ENCODE measurements at regions not wholly inside any gene's neighbourhood (a gene's known extent, or its start where the extent isn't known, plus 50 kb on each side); places are given as distances from the start of the nearest gene placed in this dataset.

- Mint-ChIP-seq H3K9me3 (peaks cover 4% of the 10 kb centered on the region), H3K4me1 (no peaks in the 10 kb centered on the region), H3K36me3 (ENCODE audit: low read depth) (no peaks in the 10 kb centered on the region), H3K4me3 (no peak overlapping the region), H3K27ac (no peak overlapping the region), H3K27me3 (no peaks in the 10 kb centered on the region)
- no peak for ATAC-seq
- no peak for DNase-seq
Observed at GRCh38 chr6:21887231-21888185, 294.0 kb downstream of the SOX4 start.

- H3K9me3 Mint-ChIP-seq, result no peaks in the 10 kb centered on the region
- H3K27ac Mint-ChIP-seq, result no peak overlapping the region
- no peaks in the 10 kb centered on the region for H3K4me1 Mint-ChIP-seq
- ATAC-seq (no peak), DNase-seq (no peak)
- H3K27me3 Mint-ChIP-seq, result no peaks in the 10 kb centered on the region
- H3K36me3 Mint-ChIP-seq (ENCODE audit: low read depth), result no peaks in the 10 kb centered on the region
- H3K4me3 Mint-ChIP-seq, result no peak overlapping the region
Observed at GRCh38 chr6:21891080-21891479, 297.5 kb downstream of the SOX4 start.

GRCh38 chr6:21893793-21894192, 300.2 kb downstream of the SOX4 start:
- no peak for DNase-seq
- no peak overlapping the region for H3K4me3 Mint-ChIP-seq
- no peaks in the 10 kb centered on the region for H3K27me3 Mint-ChIP-seq
- no peaks in the 10 kb centered on the region for H3K9me3 Mint-ChIP-seq
- no peaks in the 10 kb centered on the region for H3K4me1 Mint-ChIP-seq
- H3K27ac Mint-ChIP-seq, result no peak overlapping the region
- ATAC-seq, result no peak
- no peaks in the 10 kb centered on the region for H3K36me3 Mint-ChIP-seq (ENCODE audit: low read depth)

DNA sequence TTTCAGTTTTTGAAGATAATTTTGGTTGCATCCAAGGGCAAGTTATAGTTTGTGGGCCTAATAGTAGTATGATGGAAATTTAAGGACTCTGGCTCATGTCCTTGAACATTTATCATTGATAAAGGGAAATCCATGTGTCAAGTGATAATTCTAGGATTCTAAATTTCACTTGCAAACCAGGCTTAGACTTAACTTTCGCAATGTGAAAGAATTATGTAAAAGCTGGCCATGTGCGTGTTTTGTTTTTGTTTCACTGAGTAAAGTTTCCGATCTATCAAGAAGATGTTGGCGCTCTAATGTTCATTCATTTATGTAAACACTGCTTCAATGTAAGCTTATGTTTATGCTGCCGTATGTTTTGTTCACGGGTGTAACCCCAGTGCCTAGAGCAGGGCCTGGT, 302.0 kb downstream of the SOX4 start:
- H3K27me3 Mint-ChIP-seq, result no peaks in the 10 kb centered on the region
- no peaks in the 10 kb centered on the region for H3K9me3 Mint-ChIP-seq
- H3K4me1 Mint-ChIP-seq, result no peaks in the 10 kb centered on the region
- no peaks in the 10 kb centered on the region for H3K36me3 Mint-ChIP-seq (ENCODE audit: low read depth)
- ATAC-seq, result no peak
- DNase-seq, result no peak
- H3K27ac Mint-ChIP-seq, result no peak overlapping the region
- no peak overlapping the region for H3K4me3 Mint-ChIP-seq

DNA sequence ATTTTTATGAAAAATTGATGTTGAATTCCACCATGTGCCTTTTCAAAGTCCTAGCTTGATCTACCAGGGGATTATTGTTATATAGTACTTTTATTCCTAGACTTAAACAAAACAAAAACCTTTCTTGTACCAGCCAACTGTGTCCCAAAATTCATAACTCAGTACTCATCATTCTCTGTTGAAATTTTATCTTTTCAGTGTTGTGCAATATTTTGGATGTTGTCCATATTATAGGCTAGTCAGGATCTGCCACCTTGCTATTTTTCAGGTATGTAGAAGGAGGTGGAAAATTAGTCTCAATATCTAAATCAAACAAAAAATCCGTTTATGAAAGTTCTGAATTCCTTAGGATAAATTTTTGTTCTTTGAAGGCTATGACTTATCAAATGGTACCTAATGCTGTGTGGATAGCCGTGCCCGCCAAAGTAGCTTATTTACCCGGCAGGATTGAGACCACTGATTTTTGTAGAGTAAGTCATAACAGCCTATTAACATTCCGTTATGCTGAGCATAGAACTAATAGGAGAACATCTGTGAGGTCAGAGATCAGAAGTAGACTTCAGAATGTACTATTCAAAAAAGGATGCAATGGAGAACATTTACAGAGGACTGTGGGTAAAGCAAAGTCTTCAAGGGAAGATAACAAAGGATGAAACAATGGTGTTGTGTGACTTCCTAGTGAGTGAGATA, 304.7 kb downstream of the SOX4 start:
- no peak overlapping the region for H3K4me3 Mint-ChIP-seq
- no peaks in the 10 kb centered on the region for H3K4me1 Mint-ChIP-seq
- ATAC-seq (no peak), DNase-seq (no peak)
- H3K27ac Mint-ChIP-seq, result no peak overlapping the region
- H3K27me3 Mint-ChIP-seq, result no peaks in the 10 kb centered on the region
- H3K36me3 Mint-ChIP-seq (ENCODE audit: low read depth), result no peaks in the 10 kb centered on the region
- H3K9me3 Mint-ChIP-seq, result no peaks in the 10 kb centered on the region

DNA sequence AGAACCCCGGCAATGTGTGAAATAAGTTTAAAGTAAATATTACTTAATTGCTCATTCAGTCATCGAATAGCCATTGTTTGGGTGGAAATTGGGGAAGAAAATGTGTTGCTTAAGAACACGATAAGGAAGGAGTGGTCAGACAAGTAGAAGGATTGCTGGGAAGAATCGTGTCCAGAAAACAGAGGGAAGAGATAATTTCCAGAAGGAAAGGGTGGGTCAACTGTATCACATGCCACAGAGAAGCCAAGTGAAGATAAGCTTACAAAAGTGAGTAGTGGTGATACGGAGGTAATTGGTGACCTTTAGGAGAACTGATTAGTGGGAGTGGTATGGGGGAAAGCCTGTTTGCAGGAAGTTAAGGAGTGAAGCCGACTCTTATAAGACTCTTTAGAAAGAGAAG, 306.2 kb downstream of the SOX4 start:
- DNase-seq (no peak), ATAC-seq (no peak)
- no peaks in the 10 kb centered on the region for H3K27me3 Mint-ChIP-seq
- H3K27ac Mint-ChIP-seq, result no peak overlapping the region
- no peaks in the 10 kb centered on the region for H3K36me3 Mint-ChIP-seq (ENCODE audit: low read depth)
- H3K4me1 Mint-ChIP-seq, result no peaks in the 10 kb centered on the region
- H3K9me3 Mint-ChIP-seq, result no peaks in the 10 kb centered on the region
- H3K4me3 Mint-ChIP-seq, result no peak overlapping the region

DNA sequence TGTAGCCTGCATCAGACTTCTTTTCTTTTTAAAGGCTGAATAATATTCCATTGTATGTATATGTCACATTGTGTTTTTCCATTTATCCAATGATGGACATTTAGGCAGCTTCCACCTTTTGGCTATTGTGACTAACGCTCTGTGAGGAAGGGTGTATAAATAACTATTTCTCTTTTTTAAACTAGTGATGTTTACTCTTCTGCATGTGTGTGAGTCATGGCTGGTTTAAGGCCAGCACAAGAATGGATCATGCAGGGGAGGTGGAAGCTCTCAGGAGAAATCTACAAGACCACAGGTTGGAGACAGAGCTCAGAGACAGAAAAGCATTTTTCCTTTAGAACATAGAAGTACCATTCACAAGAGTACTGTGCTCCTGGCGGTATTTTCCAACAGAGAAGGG, 307.2 kb downstream of the SOX4 start:
- no peaks in the 10 kb centered on the region for H3K27me3 Mint-ChIP-seq
- DNase-seq (no peak), ATAC-seq (no peak)
- no peak overlapping the region for H3K27ac Mint-ChIP-seq
- no peaks in the 10 kb centered on the region for H3K36me3 Mint-ChIP-seq (ENCODE audit: low read depth)
- no peak overlapping the region for H3K4me3 Mint-ChIP-seq
- no peaks in the 10 kb centered on the region for H3K9me3 Mint-ChIP-seq
- no peaks in the 10 kb centered on the region for H3K4me1 Mint-ChIP-seq

DNA sequence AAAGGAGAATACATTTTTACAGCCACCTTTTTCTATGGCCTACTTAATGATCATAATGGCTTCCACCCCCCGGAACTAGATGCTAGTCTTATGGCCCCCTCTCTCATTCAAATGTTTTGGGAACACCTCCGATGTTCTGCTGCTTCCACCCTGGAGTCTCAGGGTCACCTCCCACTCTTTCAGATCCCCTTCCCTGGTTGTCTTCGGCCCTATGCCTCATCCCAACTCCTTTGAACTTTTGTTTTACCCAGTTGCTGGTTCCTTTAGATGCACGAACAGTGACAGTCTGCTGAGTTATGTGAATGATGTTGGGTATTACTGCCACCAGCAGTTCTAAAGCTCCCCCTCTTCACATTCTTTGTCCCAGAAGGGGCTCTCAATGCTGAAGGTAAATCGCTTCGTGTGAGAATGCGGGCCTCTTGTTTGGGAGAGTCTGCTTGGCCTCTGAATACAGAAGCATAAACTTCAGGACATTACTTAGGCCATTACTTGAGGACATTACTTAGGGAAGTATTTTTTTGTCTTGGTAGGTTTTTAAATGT, 309.1 kb downstream of the SOX4 start:
- Mint-ChIP-seq H3K9me3 (no peaks in the 10 kb centered on the region), H3K4me1 (no peaks in the 10 kb centered on the region), H3K36me3 (ENCODE audit: low read depth) (no peaks in the 10 kb centered on the region), H3K27ac (no peak overlapping the region), H3K27me3 (no peaks in the 10 kb centered on the region), H3K4me3 (no peak overlapping the region)
- no peak for DNase-seq
- no peak for ATAC-seq

DNA sequence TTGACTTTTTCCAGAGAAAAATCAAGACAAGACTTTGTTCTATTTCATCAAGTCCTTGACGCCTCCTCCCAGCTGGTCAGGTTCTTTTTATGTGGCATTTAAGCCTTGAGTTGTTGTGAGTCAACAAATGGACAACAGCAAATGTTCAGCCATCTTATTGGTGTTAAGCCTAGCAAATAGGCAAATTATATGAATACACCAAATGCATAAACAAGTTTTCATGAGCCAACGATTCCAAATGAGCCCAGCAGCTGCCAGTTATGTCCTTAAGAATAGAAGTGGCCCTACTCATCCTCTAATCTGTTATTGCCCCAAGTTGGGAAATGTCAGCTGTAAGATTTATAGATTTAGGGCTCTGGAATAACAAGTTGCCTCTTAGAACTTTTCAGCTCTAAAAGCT, 312.0 kb downstream of the SOX4 start:
- H3K9me3 Mint-ChIP-seq, result no peaks in the 10 kb centered on the region
- H3K4me1 Mint-ChIP-seq, result no peaks in the 10 kb centered on the region
- H3K27me3 Mint-ChIP-seq, result no peaks in the 10 kb centered on the region
- H3K4me3 Mint-ChIP-seq, result no peak overlapping the region
- no peaks in the 10 kb centered on the region for H3K36me3 Mint-ChIP-seq (ENCODE audit: low read depth)
- H3K27ac Mint-ChIP-seq, result no peak overlapping the region
- DNase-seq (no peak), ATAC-seq (no peak)

DNA sequence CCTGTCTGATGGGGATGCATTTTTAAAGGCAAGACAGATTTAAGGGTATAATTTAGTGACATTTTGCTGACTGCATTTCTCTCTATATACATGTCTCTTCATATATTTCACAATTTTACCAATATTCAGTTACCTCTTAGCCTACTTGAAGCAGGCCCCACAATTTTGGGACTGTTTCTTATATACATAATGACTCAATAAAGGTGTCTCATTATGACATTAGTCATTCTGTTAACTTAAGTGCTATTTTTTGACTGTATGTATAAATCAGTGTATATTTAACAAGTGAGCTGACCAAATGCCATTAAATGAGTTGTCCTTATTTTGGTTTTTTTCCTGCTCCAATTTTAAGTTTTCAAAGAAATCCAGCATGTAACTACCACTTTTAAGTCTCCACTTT, 313.3 kb downstream of the SOX4 start:
- DNase-seq, result no peak
- Mint-ChIP-seq H3K27me3 (no peaks in the 10 kb centered on the region), H3K4me3 (no peak overlapping the region), H3K4me1 (no peaks in the 10 kb centered on the region), H3K36me3 (ENCODE audit: low read depth) (no peaks in the 10 kb centered on the region), H3K27ac (no peak overlapping the region), H3K9me3 (no peaks in the 10 kb centered on the region)
- no peak for ATAC-seq

GRCh38 chr6:21907291-21907690, 313.7 kb downstream of the SOX4 start:
- H3K4me1 Mint-ChIP-seq, result no peaks in the 10 kb centered on the region
- DNase-seq (no peak), ATAC-seq (no peak)
- no peak overlapping the region for H3K27ac Mint-ChIP-seq
- no peaks in the 10 kb centered on the region for H3K27me3 Mint-ChIP-seq
- no peaks in the 10 kb centered on the region for H3K36me3 Mint-ChIP-seq (ENCODE audit: low read depth)
- H3K4me3 Mint-ChIP-seq, result no peak overlapping the region
- H3K9me3 Mint-ChIP-seq, result no peaks in the 10 kb centered on the region

GRCh38 chr6:21908161-21908848, 314.8 kb downstream of the SOX4 start:
- H3K27ac Mint-ChIP-seq, result no peak overlapping the region
- ATAC-seq, result no peak

GRCh38 chr6:21909321-21909720, 315.8 kb downstream of the SOX4 start:
- Mint-ChIP-seq H3K4me3 (no peak overlapping the region), H3K4me1 (peaks cover 6% of the 10 kb centered on the region), H3K27me3 (no peaks in the 10 kb centered on the region), H3K9me3 (no peaks in the 10 kb centered on the region), H3K27ac (no peak overlapping the region), H3K36me3 (ENCODE audit: low read depth) (no peaks in the 10 kb centered on the region)
- DNase-seq (no peak), ATAC-seq (no peak)

More at GRCh38 chr6:21908161-21908848, 314.8 kb downstream of the SOX4 start:
- Mint-ChIP-seq H3K27me3 (no peaks in the 10 kb centered on the region), H3K4me3 (no peak overlapping the region), H3K36me3 (ENCODE audit: low read depth) (no peaks in the 10 kb centered on the region), H3K9me3 (no peaks in the 10 kb centered on the region), H3K4me1 (peaks cover under 1% of the 10 kb centered on the region)
- DNase-seq, result no peak

GRCh38 chr6:21911208-21911607, 317.7 kb downstream of the SOX4 start:
- H3K27me3 Mint-ChIP-seq, result no peaks in the 10 kb centered on the region
- DNase-seq, result no peak
- no peak overlapping the region for H3K27ac Mint-ChIP-seq
- peaks cover 12% of the 10 kb centered on the region for H3K4me1 Mint-ChIP-seq
- no peaks in the 10 kb centered on the region for H3K36me3 Mint-ChIP-seq (ENCODE audit: low read depth)
- H3K9me3 Mint-ChIP-seq, result no peaks in the 10 kb centered on the region
- no peak for ATAC-seq
- no peak overlapping the region for H3K4me3 Mint-ChIP-seq

All from activated naive CD8-positive, alpha-beta T cell treated with anti-CD3 and anti-CD28 coated beads, Interleukin-2, amount 50 U/mL, for 24 hours (primary cell).